Tibial nerve (tissue), 4 donors: ENCODE measurements at regions not wholly inside any gene's neighbourhood (a gene's known extent, or its start where the extent isn't known, plus 50 kb on each side); places are given as distances from the start of the nearest gene placed in this dataset.

Experiments
- DNase-seq, 2 donors: peaks; one replicate each; pipeline ENCODE4 v3.0.0-alpha.2; 2019; ENCODE audit warnings: low spot score in 2 of 2
- H3K27ac ChIP-seq, 4 donors: fragments of 200-600 bp; sonication (generic) in 3 of 4; one replicate each; pipeline ENCODE4 v1.5.1; 2017 to 2019; ENCODE audit warnings: mild to moderate bottlenecking in 1 of 4
- H3K27me3 ChIP-seq, 2 donors: fragments of 200-600 bp; sonication (generic) in 1 of 2; one replicate each; pipeline versions ENCODE4 v1.5.1 to v1.6.0; 2017 to 2019
- H3K36me3 ChIP-seq, 3 donors: fragments of 200-600 bp; sonication (generic); one replicate each; pipeline ENCODE4 v1.5.1; 2018 to 2019
- H3K4me1 ChIP-seq, 4 donors: fragments of 200-600 bp; sonication (generic) in 3 of 4; one replicate each; pipeline ENCODE4 v1.5.1; 2017 to 2019
- H3K4me3 ChIP-seq, 4 donors: fragments of 200-600 bp; sonication (generic) in 3 of 4; one replicate each; pipeline ENCODE4 v1.5.1; 2017 to 2019; ENCODE audit warnings: mild to moderate bottlenecking in 1 of 4, moderate library complexity in 1 of 4
- H3K9me3 ChIP-seq, 4 donors: fragments of 200-600 bp; sonication (generic) in 3 of 4; one replicate each; pipeline ENCODE4 v1.5.1; 2017 to 2019
- EP300 ChIP-seq, 2 donors: sonication (generic); formaldehyde crosslinking; IDR thresholded peaks; one replicate each; pipeline ENCODE4 v1.6.1; 2017; ENCODE audit warnings: antibody characterized with exemption in 2 of 2, mild to moderate bottlenecking in 1 of 2
- POLR2A ChIP-seq, 2 donors: fragments of 450-650 bp; IDR thresholded peaks; one replicate each; pipeline ENCODE4 v1.6.1; 2017; ENCODE audit warnings: antibody characterized with exemption in 2 of 2, mild to moderate bottlenecking in 2 of 2, moderate library complexity in 2 of 2
- WGBS, 2 donors: methylation state at CpG; one replicate each; pipeline ENCODE4 v1.1.5; 2018; 5-methylcytosine and 5-hydroxymethylcytosine counted together
- TF ChIP-seq, protein P1 (sequence below), 5 experiments: fragments of 200-600 bp in 3 of 5; fragments of 450-650 bp in 2 of 5; sonication (generic) in 3 of 5; IDR thresholded peaks; one replicate each; pipeline ENCODE4 v1.5.1; 2016 to 2019; ENCODE audit warnings: antibody characterized with exemption in 5 of 5, mild to moderate bottlenecking in 3 of 5, moderate library complexity in 2 of 5

DNA sequence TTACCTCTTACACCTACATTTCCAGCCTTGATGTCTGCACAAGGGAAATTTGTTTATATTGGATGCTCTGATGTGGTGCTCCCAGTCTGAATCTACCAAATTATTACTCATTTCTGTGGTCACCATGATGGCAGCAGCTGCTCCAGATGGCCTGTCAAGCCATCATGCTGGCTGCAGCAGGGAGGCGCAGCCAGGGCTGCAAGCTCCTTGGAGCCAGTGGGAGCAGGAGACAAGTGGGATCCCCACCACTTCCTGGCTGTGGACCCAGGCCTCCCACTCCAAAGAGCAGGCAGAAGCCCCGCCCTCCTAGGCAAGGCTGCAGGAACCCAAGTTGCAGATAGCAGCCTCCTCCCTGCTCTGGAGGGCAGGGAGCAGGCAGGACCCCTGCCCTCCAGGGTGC, 241.1 kb upstream of the ATP10B start:
- TF ChIP-seq POLR2A (IDR thresholded peaks at IDR 0.05): no peak
- TF ChIP-seq EP300 (IDR thresholded peaks at IDR 0.05): no peak
- TF ChIP-seq, protein P1, sequence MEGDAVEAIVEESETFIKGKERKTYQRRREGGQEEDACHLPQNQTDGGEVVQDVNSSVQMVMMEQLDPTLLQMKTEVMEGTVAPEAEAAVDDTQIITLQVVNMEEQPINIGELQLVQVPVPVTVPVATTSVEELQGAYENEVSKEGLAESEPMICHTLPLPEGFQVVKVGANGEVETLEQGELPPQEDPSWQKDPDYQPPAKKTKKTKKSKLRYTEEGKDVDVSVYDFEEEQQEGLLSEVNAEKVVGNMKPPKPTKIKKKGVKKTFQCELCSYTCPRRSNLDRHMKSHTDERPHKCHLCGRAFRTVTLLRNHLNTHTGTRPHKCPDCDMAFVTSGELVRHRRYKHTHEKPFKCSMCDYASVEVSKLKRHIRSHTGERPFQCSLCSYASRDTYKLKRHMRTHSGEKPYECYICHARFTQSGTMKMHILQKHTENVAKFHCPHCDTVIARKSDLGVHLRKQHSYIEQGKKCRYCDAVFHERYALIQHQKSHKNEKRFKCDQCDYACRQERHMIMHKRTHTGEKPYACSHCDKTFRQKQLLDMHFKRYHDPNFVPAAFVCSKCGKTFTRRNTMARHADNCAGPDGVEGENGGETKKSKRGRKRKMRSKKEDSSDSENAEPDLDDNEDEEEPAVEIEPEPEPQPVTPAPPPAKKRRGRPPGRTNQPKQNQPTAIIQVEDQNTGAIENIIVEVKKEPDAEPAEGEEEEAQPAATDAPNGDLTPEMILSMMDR (IDR thresholded peaks at IDR 0.05): no peak
- DNase-seq: no peak
- no peak overlapping the region for H3K27ac ChIP-seq
- H3K27me3 ChIP-seq: no peaks in the 10 kb centered on the region
- H3K9me3 ChIP-seq: peaks cover 0 to 12% (median 0%) of the 10 kb centered on the region in 4 donors
- H3K36me3 ChIP-seq: no peaks in the 10 kb centered on the region
- WGBS, 2 donors: 83 to 97% methylated on average over 1 to 2 of the region's 2 CpGs
- H3K4me1 ChIP-seq: no peaks in the 10 kb centered on the region
- no peak overlapping the region for H3K4me3 ChIP-seq

DNA sequence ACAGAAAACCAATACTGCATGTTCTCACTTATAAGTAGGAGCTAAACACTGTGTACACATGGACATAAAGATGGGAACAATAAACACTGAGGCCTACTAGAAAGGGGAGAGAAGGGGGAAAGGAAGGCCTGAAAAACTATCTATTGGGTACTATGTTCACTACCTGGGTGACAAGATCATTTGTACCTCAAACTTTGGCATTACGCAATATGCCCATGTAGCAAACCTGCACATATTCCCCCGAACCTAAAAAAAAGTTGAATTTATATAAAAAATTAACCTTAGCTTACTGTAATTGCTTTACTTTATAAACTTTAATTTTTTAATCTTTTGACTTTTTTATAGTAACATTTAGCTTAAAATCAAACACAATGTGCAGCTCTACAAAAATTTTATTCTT, 237.6 kb upstream of the ATP10B start:
- no peak for TF ChIP-seq POLR2A (IDR thresholded peaks at IDR 0.05)
- TF ChIP-seq, protein P1 (IDR thresholded peaks at IDR 0.05): no peak
- no peak for TF ChIP-seq EP300 (IDR thresholded peaks at IDR 0.05)
- H3K27me3 ChIP-seq: no peaks in the 10 kb centered on the region
- no peaks in the 10 kb centered on the region for H3K4me1 ChIP-seq
- no peak for DNase-seq
- no peaks in the 10 kb centered on the region for H3K36me3 ChIP-seq
- no peak overlapping the region for H3K27ac ChIP-seq
- 96 to 98% methylated on average over 2 of the region's 2 CpGs for WGBS, 2 donors
- no peak overlapping the region for H3K4me3 ChIP-seq
- H3K9me3 ChIP-seq: peaks cover 0 to 12% (median 0%) of the 10 kb centered on the region in 4 donors

DNA sequence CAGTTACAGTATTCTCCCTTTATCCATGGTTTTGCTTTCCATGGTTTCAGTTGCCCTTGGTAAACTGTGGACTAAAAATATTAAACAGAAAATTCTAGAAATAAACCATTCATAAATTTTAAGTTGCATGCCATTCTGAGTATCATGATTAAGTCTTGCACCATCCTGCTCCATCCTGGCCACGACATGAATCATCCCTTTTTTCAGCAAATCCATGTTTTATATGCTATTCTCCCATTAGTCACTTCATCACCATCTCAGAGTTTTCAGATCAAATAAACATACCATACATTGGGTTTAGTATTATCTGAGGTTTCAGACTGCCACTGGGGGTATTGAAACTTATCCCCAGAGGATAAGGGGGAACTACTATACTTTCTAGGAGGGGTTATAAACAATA, 234.4 kb upstream of the ATP10B start:
- H3K4me3 ChIP-seq: no peak overlapping the region
- no peak overlapping the region for H3K27ac ChIP-seq
- WGBS, 2 donors: 45 to 55% methylated on average over 1 of the region's 1 CpG
- DNase-seq: no peak
- no peaks in the 10 kb centered on the region for H3K9me3 ChIP-seq
- TF ChIP-seq, protein P1 (IDR thresholded peaks at IDR 0.05): no peak
- TF ChIP-seq EP300 (IDR thresholded peaks at IDR 0.05) (no peak), POLR2A (IDR thresholded peaks at IDR 0.05) (no peak)
- no peaks in the 10 kb centered on the region for H3K27me3 ChIP-seq
- no peaks in the 10 kb centered on the region for H3K36me3 ChIP-seq
- H3K4me1 ChIP-seq: no peaks in the 10 kb centered on the region

DNA sequence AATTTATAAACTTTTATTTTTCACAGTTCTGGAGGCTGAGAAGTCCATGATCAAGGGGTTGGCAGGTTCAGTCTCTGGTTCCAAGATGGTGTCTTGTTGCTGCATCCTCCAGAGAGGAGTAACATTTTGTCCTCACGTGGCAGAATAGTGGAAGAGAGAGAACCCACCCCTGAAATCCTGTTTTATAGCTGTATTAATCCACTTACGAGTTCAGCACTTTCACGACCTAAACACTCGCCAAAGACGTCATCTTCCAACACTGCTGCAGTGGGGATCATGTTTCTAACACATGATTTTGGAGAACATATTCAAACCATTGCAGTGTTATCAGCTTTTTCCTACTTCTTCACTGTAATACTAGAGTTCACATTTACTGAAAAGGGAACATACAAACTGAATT, 233.0 kb upstream of the ATP10B start:
- H3K9me3 ChIP-seq: no peaks in the 10 kb centered on the region
- H3K4me3 ChIP-seq: no peak overlapping the region
- no peak overlapping the region for H3K27ac ChIP-seq
- WGBS, 2 donors: 42 to 53% methylated on average over 5 of the region's 5 CpGs
- DNase-seq: no peak
- H3K4me1 ChIP-seq: no peaks in the 10 kb centered on the region
- H3K27me3 ChIP-seq: no peaks in the 10 kb centered on the region
- no peaks in the 10 kb centered on the region for H3K36me3 ChIP-seq
- TF ChIP-seq, protein P1 (IDR thresholded peaks at IDR 0.05): no peak
- TF ChIP-seq POLR2A (IDR thresholded peaks at IDR 0.05) (no peak), EP300 (IDR thresholded peaks at IDR 0.05) (no peak)

DNA sequence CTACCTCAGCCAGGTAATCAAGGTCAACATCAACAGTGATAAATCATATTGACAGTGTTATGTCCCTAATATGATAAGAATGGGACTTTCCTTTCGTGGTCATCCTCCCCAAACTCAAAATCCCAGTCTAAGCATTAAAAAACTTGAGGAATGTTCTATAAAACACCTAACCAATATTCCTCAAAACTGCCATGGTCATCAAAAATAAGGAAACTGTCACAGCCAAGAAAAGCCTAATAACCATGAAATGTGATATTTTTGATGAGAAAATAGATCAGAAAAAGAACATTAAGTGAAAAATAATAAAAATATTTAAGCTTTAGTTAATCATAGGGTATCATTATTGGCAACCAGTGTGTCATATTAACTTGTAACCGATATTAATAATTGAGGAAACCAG, 232.1 kb upstream of the ATP10B start:
- Histone ChIP-seq H3K4me1 (no peaks in the 10 kb centered on the region), H3K4me3 (no peak overlapping the region), H3K36me3 (no peaks in the 10 kb centered on the region), H3K27me3 (no peaks in the 10 kb centered on the region), H3K9me3 (no peaks in the 10 kb centered on the region), H3K27ac (no peak overlapping the region)
- WGBS, 2 donors: 85 to 91% methylated on average over 2 of the region's 2 CpGs
- TF ChIP-seq, protein P1 (IDR thresholded peaks at IDR 0.05): no peak
- TF ChIP-seq POLR2A (IDR thresholded peaks at IDR 0.05) (no peak), EP300 (IDR thresholded peaks at IDR 0.05) (no peak)
- DNase-seq: no peak
